ENCODE measurements at regions not wholly inside any gene's neighbourhood (a gene's known extent, or its start where the extent isn't known, plus 50 kb on each side); places are given as distances from the start of the nearest gene placed in this dataset.

- Histone ChIP-seq H3K36me3 (no peaks in the 10 kb centered on the region), H3K27ac (no peak overlapping the region), H3K9me3 (no peaks in the 10 kb centered on the region), H3K4me1 (no peaks in the 10 kb centered on the region), H3K27me3 (no peaks in the 10 kb centered on the region), H3K4me3 (no peak overlapping the region)
- no peak for DNase-seq (ENCODE audit: low spot score)
- no peak for TF ChIP-seq CTCF (IDR thresholded peaks at IDR 0.05)
These were observed 170.4 kb upstream of the CDH6 start for GRCh38 chr5:31023105-31023504.

DNA sequence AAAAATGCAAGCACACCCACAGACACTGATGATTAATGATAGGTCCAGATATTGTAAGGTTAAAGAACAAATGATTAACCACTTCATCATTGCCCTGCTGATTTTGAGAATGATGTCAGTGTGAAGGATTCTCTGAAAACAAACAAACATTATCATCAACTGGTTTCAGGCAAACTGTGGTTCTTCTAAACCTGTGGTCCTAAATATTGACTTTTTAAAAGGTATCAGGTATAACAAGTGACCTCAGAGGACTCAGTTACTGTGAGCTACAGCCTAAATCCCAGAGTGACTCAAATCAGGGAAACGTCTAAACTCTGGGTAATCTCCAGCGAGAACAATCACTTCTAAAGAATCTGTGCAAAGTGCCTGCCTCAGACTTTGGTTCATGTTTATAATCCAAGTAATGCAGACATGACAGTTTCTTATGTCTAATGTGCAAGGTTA lies 172.3 kb upstream of the CDH6 start:
- no peak for DNase-seq (ENCODE audit: low spot score)
- no peaks in the 10 kb centered on the region for H3K4me1 ChIP-seq
- no peaks in the 10 kb centered on the region for H3K27me3 ChIP-seq
- H3K9me3 ChIP-seq: no peaks in the 10 kb centered on the region
- no peak overlapping the region for H3K4me3 ChIP-seq
- H3K27ac ChIP-seq: no peak overlapping the region
- no peaks in the 10 kb centered on the region for H3K36me3 ChIP-seq
- TF ChIP-seq CTCF (IDR thresholded peaks at IDR 0.05): no peak

DNA sequence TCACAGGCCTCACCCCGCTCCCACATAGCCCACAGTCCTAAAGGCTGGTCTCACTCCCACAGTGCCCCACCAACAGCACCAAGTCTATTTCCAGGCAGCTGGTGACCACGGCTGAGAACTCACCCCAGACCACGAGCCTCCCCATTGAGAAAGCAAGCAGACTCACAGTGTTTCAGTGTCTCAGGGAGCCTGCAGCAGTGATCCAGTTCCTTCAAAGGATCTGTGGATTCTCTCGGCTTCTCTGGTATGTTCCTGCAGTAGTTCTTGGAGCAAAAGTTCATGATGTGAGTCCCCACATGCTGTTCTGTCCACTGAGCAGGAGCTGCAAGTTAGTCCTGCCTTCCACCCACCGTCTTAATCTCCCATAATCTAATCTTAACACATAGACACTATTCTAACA lies 185.3 kb upstream of the CDH6 start:
- Histone ChIP-seq H3K4me3 (no peak overlapping the region), H3K4me1 (no peaks in the 10 kb centered on the region), H3K9me3 (no peaks in the 10 kb centered on the region), H3K36me3 (no peaks in the 10 kb centered on the region), H3K27me3 (no peaks in the 10 kb centered on the region), H3K27ac (no peak overlapping the region)
- no peak for TF ChIP-seq CTCF (IDR thresholded peaks at IDR 0.05)
- DNase-seq (ENCODE audit: low spot score): no peak

- Histone ChIP-seq H3K9me3 (no peaks in the 10 kb centered on the region), H3K4me1 (no peaks in the 10 kb centered on the region), H3K27ac (no peak overlapping the region), H3K27me3 (no peaks in the 10 kb centered on the region), H3K4me3 (no peak overlapping the region), H3K36me3 (no peaks in the 10 kb centered on the region)
- TF ChIP-seq CTCF (IDR thresholded peaks at IDR 0.05): no peak
- DNase-seq (ENCODE audit: low spot score): no peak
These were observed 185.8 kb upstream of the CDH6 start for GRCh38 chr5:31007672-31008071.

- Histone ChIP-seq H3K27me3 (no peaks in the 10 kb centered on the region), H3K4me1 (no peaks in the 10 kb centered on the region), H3K36me3 (no peaks in the 10 kb centered on the region), H3K4me3 (no peak overlapping the region), H3K27ac (no peak overlapping the region), H3K9me3 (no peaks in the 10 kb centered on the region)
- no peak for TF ChIP-seq CTCF (IDR thresholded peaks at IDR 0.05)
- no peak for DNase-seq (ENCODE audit: low spot score)
These were observed 193.2 kb upstream of the CDH6 start for GRCh38 chr5:31000287-31000686.

GRCh38 chr5:30997681-30998080 lies 195.8 kb upstream of the CDH6 start:
- H3K27ac ChIP-seq: no peak overlapping the region
- no peak for DNase-seq (ENCODE audit: low spot score)
- no peaks in the 10 kb centered on the region for H3K4me1 ChIP-seq
- H3K27me3 ChIP-seq: no peaks in the 10 kb centered on the region
- no peak overlapping the region for H3K4me3 ChIP-seq
- TF ChIP-seq CTCF (IDR thresholded peaks at IDR 0.05): no peak
- no peaks in the 10 kb centered on the region for H3K36me3 ChIP-seq
- H3K9me3 ChIP-seq: no peaks in the 10 kb centered on the region
